NCI-H187 (cell line): ENCODE measurements at regions not wholly inside any gene's neighbourhood (a gene's known extent, or its start where the extent isn't known, plus 50 kb on each side); places are given as distances from the start of the nearest gene placed in this dataset.

ENCODE experiments used
- DNase-seq, 2 experiments: peaks; one replicate each; lab custom pipeline; 2025; lab: John Stamatoyannopoulos, UW

DNA sequence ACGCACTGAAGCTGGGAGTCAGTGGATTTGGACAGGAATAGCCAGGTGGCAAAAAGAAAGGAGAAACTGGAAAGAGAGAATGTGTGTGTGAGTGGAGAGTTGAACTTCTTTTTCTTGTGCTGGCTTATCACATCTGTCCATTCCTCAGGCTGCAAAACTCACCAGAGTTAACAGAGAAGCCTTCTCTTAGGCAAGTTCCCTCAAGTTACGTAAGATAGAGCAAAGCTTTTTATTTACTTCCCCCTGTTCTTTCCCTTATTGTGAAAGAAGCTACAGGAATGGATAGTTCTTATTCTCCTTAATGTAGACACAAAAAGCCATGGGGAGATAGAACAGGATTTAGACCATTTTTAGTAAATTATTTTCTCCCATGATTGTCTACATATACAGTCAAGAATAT is 188.6 kb downstream of the BMP2 start:
- DNase-seq: no peak

DNA sequence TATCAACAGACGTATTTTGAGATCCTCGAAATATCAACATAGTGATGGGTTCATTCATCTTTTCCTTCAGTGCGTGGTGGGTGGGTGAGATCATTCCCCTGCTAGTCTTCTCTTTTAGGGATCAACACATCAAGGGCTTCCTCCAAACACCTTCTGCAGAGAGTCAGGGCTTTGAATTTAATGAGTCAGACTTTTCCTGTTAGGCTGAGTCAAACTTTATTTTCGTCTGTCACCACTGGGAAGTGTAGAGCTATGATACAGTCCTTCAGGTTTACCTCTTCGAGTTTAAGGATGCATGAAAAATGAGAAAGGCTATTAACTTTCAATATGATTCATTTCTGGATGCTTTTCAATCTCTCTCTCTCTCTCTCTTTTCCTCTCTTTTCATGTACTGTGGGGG is 189.1 kb downstream of the BMP2 start:
- no peak for DNase-seq

DNA sequence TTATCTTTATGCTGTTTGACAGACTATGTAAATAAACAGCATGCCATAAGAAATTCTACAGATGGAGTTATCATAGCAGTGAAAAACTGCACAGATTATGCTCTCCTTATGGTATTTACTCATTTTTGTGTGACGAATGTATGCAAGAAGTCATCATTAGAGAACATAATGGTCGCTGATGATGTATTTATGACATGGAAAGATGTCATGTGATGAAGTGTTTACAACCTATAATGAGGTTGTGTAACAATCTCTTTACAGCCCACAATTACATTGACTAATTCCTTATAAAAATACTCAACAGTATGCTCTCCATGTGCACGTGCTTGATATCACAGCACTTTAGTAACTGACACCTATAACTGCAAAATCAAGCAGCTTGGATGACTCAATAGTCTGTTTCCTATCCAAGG is 192.4 kb downstream of the BMP2 start:
- DNase-seq: no peak

DNA sequence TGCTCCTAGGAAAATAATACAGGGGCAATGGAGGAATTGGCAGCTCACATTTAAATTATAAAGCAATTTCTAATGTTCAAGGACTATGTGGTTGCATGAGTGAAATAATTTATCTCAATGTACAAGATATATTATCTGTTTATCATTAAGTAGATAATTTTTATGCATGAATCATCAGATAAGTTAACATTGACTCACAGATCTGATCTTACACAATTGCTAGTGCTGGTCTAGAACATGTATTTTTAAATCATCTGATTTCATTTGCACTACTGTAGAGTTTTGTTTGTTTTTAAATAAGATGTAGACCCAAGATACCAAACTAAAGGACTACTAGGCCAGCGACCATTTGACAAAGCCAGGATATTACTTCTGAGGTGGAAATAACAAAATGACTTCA is 199.2 kb downstream of the BMP2 start:
- no peak for DNase-seq

DNA sequence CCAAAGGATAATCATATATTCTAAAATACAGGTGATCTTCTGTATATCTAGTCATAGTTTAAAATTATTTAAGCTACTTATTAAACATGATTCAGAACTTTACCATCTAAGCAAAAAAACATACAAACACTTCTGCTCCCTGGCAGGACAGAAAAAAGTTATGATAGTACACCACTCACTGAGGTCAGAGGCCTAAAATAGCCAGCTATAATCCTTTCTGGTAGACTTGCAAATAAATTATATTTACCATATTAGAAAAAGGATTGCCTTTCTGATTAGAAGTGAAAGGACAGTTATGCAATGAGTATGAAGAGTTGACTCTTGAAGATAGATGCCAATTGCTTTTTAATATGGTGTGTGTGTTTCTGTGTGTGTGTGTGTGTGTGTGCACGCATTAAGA is 207.4 kb downstream of the BMP2 start:
- no peak for DNase-seq

DNA sequence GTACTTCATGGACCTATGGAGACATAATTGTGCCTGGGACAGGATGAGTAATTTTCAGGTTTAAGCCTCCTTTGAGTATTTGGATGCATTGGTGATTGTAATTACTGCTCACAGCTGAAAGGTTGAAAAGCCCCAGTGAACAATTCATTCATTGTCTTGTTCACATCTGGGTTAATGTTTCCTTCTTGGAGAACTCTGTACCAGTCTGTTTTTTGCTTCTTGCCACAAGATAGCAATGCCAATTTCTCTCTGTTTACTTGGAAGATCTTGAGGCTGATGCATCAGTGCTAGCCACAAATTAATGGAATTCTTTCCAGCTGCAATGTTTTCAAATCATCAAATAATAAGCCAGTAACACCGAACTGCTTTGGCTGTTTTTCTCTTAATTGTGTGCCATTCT is 207.8 kb downstream of the BMP2 start:
- no peak for DNase-seq

DNA sequence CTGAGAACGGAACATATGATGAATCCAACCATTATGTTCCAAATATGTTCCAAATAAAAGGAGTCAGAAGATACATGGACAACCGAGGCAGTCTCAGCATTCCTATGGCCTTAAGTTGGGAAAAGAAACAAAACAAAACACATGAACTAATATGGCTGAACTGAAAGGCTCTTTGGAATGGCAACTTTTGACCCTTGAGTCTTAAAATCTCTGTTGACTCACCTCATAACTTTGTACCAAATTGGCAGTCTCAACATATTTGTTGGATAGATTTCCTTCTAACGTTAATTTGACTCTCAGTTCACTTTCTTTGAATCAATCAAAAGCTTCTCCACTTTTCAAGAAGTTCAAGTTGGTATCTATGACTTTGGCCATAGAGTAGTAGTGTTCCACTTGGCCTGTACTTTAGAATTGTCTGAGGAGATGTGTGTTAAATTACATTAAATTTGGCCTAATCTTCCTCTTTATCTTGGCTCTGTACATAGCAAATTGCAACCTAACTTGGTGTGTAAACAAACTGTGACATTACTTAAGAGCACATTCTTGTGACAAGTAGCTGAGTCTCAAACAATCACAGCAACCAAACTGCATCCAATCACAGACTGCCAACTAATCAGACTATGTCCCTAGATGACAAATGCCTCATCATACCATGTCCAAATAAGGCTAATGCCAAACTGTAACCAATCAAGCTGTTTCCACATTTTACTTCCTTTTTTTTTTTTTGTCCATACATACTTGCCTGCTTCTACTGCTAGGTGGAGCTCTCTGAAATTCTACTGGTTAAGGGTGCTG is 208.8 kb downstream of the BMP2 start:
- no peak for DNase-seq

DNA sequence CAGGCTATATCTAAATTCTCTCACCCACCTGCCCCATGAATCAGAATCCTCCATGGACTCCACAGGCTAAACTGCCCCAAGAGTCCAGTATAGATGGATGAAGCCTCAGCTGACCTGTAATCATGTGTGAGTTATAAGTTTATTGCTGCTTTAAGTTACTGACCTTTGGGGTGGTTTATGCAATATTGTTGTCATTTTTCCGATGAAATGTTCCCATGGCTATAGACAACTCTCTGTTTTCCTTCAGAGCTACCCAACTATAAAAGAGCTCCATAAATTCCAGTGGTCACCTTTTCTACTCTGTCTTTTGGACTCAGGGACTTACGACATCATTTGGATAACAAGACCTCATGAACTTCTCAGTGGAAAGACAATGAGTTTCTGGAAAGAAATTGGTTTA is 212.1 kb downstream of the BMP2 start:
- no peak for DNase-seq

DNA sequence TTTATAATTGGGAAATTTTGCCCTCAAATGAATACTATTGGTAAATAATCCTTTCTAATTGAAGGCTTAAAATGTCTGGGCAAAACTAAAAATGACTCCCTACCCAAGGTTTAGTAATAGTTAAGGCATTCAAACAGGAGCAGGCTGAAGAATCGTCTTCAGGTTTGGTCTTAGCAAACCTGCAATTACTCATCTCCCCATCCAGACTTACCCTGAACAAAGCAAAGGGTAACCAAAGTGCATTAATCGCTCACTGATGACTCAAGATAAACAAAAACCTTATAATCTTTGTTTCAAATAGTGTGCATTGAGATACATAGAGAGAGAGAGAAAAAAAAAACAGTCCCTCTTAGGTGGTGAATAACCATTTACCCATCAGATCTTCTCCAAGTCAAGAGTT is 225.5 kb downstream of the BMP2 start:
- no peak for DNase-seq

DNA sequence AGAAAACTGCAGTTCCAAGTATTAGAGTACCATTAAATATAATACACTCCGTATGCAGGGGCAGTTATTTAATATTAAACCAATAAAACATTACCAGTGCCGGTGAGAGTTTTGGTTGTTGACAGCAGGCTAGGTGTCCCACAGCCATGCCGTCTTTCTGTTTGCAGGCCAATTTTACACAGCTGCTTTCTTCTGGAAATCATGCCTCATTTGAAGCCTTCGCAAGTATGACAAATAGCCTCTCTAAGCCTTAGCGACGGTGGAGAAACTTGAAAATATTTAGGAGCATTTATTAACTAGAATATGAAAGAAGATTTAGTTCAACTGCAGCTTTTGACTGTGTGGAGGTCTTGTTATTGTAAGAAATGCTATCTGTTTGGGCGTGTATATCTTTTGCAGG is 226.0 kb downstream of the BMP2 start:
- no peak for DNase-seq

DNA sequence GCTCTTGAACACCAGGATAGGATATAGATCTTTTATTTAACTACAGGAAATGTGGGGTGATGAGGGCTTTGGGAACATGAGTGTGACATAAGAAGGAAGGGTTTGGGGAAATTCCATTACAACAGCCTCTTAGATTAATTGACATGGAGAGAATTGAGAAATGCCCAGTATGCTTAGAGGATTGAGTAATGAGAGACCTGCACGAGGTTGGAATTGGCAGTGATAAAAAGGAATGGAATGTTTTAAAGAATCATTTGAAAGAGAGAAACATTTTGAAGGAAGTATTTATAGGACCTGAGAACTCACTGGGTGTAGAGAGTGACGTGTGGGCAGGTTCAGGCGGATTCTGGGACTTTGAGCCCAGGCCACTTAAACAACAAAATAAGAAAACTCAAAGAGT is 227.0 kb downstream of the BMP2 start:
- no peak for DNase-seq

DNA sequence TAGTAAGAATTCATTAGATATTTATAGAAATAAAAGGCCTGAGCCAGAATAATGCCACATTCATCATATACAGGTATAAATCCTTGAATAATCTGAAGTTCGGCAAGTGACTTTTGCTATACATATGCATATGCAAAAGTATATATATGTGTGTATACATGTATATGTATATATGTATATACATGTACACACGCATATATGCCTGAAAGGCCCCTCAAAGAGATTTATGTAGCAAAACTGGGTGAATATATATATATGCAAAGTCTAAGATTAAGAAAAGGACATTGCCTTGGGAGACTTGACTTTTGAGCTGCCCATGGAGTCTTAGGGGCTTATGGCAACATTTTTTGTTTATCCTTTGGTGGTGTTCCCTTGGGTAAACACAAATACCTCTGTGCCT is 231.4 kb downstream of the BMP2 start:
- DNase-seq: no peak

DNA sequence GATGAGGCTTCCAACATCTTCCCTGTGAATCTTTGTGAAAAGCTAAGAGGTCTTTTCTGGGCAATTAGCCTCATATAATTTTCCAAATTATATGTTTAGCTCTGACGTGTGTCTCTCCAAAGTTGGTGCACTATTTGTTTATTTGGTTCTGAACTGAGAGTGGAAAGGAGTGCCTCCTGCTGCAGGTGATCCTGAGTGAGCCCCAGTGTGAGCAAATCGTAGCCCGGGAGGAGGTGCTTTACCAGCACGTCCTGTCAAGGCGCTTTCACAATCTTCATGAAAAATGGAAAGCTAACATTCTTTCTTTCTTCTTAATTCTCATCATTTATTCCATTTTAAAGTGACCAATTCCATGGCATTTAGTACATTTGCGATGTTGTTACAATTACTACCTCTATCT is 231.9 kb downstream of the BMP2 start:
- DNase-seq: no peak

DNA sequence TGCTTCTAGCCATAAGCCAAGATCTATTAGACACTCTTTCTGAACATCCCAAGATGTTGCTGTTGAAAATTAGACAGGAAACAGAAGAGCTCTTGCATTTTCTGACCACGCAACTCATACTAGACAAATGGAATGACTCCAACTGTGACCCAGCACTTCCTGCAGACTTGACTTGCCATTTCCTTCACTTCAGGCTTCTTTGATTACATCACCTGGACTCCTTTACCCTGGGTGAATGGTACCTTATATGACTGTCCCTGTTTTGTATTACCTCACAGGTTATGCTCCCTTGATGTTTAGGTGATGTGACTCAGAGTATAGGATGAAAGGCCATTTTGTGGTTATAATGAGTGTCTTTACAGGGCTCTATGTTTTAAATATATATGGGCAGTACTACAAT is 236.1 kb downstream of the BMP2 start:
- no peak for DNase-seq

DNA sequence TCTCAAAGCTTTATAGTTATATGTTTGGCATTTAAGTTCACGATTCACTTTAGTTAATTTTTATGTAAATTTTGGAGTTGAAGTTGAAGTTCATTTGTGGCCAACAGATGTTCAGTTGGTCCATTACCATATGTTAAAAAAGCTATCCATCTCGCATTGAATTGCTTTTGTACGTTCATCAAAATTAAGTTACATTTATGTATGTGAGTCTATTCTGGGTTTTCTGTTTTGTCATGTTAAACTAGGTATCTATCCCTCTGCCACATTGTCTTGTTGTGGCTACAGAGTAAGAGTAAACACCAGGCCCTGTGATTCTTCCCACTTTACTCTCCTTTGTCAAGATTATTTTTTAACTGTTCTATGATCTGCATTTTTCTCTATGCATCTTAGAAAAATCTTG is 237.3 kb downstream of the BMP2 start:
- no peak for DNase-seq

DNA sequence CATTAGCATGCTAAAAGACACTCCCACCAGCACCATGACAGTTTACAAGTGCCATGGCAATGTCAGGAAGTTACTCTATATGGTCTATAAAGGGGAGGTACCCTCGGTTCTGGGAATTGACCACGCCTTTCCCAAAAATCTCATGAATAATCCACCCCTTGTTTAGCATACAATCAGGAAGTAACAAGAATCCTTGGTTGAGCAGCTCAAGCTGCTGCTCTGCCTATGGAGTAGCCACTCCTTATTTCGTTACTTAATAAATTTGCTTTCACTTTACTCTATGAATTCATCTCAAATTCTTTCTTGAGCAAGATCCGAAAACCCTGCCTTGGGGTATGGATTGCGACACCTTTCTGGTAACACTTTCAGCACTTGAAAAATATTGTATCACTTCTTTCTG is 243.0 kb downstream of the BMP2 start:
- no peak for DNase-seq

DNA sequence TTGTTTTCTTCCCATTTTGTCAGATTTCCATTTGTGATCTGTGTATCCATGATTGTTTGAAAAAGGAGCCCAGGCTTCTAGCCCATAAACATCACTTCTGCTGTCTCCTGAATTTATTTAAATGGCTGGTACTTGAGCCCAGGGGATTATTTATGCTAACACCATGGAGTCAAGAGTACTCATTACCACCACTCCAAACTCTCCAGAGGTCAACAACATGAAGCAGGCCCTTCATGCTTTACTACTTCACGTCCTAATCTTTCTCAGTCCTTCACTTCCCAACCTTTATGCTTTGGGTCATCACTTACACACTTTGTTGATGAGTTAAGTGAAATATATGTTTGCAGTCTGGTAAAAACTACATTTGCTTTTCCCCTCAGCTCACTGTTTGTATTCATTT is 247.8 kb downstream of the BMP2 start:
- peak; percentile 76 to 83 for DNase-seq

DNA sequence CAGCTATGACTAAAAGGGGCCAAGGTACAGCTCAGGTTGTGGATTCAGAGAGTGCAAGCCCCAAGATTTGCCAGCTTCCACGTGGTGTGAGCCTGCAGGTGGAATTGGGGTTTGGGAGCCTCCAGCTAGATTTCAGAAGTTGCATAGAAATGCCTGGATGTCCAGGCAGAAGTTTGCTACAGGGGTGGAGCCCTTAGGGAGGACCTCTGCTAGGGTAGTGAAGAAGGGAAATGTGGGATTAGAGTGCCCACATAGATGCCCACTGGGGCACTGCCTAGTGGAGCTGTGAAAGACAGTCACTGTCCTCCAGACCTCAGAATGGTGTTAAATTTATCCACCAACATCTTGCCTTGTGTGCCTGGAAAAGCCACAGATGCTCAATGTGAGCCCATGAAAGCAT is 255.1 kb downstream of the BMP2 start:
- DNase-seq: no peak

DNA sequence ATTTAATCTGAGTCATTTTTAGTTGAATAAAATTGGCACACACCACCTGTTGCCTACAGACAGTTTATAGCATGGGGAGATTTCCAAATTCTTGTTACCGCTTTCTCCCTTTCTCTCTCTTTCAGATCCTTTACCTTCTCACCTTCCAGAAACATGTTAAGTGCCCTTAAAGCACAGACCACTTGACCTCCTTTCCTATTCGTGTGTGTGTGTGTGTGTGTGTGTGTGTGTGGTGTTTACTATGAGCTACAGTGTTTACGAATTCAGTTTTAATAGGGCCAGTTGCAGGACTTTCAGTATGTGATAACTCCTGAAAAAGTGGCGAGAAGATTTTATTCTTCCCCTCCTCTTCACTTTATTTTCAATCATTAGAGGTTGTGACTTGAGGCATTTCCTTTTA is 258.1 kb downstream of the BMP2 start:
- DNase-seq: no peak

DNA sequence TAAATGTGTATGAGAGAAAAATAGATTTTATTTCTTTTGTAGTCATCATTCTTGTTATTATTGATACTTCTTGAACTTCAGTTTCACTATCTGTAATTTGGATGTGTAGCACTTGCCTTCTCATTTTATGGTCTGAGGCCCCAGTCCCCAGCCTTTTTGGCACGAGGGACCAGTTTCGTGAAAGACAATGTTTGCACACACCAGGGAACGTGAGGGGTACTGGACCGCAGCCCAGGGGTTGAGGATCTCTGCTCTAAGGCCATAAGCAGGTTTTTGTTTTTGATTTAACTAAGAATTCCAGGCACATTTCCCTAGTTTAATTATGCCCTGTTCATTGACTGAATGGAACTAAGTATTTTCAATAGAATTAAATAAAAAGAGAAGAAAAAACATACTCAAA is 261.5 kb downstream of the BMP2 start:
- DNase-seq: no peak

DNA sequence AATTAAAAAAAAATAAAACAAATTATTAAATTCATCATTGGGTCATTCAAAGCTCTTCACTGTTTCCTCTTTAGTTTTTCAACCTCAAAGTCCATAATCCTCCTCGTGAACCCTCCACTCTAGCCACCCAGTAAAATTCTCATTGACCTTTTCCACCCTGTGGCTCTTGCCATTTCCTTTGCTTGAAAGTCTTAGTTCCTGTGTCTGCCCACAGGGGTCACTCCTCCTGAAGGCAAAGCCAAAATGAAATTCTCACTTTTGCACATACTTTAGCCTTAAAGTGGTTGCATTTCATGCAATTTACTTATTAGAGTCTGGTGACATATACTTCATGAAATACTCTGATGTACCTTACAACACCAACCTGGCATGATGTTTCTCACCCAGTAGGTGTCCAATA is 263.7 kb downstream of the BMP2 start:
- DNase-seq: no peak

DNA sequence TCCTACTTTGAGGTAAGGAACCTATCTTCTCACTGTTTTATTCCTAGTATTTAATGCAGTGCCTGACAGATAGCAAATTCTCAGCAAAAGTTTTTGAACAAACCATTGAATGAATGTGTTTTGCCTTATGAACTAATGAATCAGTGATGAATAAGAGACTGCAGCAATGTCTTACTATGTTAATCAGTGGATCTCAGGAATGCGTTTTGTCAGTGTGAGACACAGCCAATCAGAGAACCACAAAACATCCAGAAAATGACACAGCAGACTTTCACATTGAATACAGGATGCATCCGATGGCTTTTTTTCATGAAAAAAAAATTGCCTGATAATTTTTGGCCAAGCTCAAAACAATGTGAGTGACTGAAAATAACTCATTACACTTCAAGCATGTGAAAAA is 270.5 kb downstream of the BMP2 start:
- no peak for DNase-seq

DNA sequence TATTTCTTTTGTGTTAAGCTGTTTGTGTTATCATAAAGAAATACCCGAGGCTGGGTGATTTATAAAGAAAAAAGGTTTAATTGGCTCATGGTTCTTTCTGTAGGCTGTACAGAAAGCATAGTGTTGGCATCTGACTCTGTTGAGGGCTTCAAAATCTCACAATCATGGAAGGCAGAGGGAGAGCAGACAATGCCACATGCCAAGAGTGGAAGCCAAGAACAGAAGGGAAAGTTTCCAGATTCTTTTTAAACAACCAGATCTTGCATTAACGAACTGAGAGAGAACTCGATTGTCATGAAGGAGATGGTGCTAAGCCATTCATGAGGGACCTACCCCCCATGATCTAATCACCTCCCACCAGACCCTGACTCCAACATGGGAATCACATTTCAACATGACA is 290.1 kb downstream of the BMP2 start:
- no peak for DNase-seq

DNA sequence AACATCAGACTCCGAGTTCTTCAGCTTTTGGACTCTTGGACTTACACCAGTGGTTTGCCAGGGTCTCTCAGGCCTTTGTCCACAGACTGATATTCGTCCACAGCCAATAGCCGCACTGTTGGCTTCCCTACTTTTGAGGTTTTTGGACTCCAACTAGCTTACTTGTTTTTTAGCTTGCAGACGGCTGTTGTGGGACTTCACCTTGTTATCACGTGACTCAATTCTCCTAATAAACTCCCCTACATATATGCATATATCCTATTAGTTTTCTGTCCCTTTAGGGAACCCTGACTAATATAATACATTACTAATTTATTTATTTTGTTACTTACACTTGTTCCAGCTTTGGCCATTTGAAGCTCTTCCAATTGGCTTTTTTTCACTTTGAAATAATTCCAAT is 311.3 kb downstream of the BMP2 start:
- no peak for DNase-seq

DNA sequence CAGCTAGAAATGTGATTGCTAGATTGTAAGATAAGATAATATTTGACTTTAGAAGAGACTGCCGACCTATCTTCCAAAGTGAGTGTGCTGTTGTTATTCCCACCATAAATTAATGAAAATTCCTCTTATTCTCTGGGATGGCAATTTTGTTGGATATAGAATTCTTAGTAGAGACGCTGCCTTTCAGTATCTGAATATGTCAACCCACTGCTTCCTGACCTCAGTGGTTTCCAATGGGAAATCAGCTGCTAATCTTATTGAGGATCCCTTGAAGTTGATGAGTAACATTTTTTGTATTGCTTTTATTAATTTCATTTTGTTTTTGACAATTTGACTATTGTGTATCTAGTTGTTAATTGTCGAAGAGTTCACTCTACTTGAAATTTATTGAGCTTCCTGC is 313.0 kb downstream of the BMP2 start:
- DNase-seq: no peak
